ENCODE measurements at regions not wholly inside any gene's neighbourhood (a gene's known extent, or its start where the extent isn't known, plus 50 kb on each side); places are given as distances from the start of the nearest gene placed in this dataset.
"Not testable (repeated sequence)": the region's sequence is repeated elsewhere in the genome, so short reads cannot be mapped to it uniquely, and the experiment has no call there.

- DNase-seq = no peak
Measured at GRCh38 chr6:40146902-40147301, 212.6 kb upstream of the MOCS1 start.

DNA sequence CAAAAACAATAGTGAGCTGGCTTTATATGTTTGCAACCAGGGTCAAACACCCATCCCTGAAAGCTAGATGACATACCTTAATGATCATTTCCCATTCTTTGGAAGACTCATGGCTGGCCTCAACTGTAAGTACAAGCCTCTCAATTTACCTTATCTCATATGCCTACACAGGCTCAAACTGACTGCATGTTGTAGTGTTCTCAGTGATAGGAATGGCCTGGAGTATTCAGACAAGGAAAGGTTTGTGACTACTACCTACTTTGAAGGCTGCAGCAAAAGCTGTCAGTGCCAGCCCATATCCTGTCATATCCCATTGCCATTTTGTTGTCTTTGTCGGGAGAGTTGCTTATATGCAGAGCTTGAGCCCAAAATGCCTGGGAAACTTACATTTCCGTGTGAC is 205.2 kb upstream of the MOCS1 start:
- no peak for DNase-seq

DNA sequence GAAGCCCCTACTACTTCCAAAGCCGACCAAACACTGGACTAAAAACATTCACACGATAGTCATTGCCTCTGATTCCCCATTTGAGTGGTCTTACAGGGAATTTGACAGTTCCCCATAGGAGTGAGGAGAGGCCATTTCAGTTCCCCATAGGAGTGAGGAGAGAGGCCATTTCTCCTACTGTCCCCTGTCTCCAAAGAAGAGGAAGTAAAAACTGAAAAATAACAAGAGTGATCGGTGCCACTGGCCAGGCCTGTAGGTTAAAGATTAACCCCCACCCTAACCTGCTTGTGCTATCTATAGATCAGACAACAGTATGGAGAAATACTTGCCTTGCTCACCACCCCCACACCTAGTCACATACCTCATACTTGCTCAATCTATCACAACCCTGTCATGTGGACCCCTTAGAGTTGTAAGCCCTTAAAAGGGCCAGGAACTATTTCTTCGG is 204.0 kb upstream of the MOCS1 start:
- no peak for DNase-seq

GRCh38 chr6:40135491-40136072 is 201.3 kb upstream of the MOCS1 start:
- no peak for DNase-seq

DNA sequence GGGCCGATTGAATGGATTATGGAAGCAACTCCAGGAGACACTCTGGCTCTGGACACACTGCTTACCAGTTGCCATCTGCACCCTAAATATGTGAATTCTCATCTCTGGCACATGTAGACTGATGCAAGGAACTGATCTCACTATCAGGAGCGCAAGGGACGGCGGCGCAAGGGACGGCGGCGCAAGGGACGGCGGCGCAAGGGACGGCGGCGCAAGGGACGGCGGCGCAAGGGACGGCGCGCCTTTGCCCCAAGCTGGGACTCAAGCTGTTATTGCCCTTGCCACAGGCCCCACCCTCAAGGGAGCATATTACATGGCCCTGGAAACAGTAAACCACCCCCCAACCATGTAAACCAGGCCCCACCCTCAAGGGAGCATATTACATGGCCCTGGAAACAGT is 199.7 kb upstream of the MOCS1 start:
- DNase-seq = not testable (repeated sequence)

DNA sequence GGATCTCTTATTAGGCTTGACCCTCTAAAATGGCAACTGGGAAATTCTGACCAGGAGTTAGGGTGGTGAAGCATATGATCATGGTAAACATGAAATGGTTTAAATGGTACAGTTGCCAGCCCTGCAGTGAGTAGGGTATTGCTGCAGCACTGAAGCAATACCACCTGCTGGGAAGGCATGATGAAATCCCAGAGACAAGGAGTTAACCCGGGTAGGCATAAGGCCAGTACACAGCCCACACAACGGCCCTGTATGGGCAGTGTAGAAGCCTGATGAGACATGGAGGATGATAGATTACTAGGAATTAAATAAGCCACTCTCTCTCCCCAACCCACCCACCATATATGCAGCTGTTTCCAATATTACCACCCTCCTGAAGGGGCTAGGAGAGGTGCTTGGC is 197.4 kb upstream of the MOCS1 start:
- no peak for DNase-seq

DNA sequence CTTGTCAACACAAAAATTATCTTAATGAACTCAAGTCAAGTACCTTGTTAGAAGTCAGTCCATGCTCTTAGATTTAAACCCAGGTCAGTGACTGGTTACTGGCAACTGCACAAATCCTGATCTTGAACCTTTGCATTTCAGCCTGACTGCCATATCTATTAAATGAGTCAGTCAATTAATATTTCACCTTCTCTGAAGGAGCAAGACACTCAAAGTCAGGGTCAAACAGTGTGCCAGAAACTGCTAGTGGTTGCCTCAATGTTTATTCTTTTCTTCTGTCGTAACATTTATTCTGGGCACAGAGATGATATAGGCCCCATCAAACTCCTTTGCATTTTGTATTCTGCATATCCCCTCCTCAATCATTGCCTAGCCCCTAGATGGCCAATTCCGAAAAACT is 193.9 kb upstream of the MOCS1 start:
- no peak for DNase-seq

DNA sequence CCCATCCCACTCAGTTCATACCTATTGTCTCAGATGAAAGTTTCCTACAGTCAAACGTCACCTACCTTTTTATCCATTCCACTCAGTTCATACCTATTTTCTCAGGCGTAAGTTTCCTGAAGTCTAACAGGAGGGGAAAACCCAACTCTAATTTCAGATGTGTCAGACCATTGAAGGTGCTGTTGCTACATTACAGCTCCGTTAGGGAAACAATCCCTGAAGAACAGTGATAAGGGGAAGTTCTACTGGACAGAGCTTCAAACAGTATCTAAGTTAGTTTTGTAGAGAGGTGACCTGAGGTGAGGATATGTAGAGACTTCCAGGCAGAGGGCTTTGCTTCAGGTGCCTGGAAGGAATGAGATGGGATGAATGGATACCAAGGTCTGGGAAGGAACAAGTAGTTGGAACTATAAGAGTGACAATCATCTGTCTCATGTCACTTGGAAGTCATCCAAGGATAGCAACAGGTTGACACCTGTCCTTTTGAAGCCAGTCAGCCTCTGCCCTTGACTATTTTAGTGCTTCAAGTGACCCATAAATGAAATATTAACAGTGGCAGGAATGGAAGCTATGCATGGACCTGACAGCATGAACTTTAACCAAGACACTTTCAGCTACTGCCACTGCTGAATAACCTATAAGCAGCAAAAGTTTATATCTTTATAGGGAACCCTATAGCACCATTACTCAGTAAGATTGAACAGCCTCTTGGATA is 191.6 kb upstream of the MOCS1 start:
- no peak for DNase-seq

DNA sequence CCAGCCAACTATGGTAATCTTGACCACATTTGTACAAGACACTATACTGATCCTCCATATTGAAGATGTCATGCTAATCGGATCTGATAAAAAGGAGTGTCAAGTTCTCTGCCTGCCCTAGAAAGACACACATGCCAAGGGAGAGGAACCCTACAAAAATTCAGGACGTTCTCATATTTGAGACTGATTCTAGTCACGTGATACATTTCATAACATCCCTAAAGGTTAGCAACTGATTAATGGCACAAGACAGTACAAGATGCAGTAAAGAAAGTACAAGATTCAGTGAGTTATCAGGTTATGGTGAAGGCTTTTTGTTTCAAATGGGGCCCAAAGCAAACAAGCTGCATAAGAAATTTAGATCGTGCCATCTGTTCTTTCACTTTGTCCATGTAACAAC is 190.7 kb upstream of the MOCS1 start:
- no peak for DNase-seq

- no peak for DNase-seq
Measured at GRCh38 chr6:40116832-40117231, 182.6 kb upstream of the MOCS1 start.

GRCh38 chr6:40112350-40112749 is 178.1 kb upstream of the MOCS1 start:
- no peak for DNase-seq

- DNase-seq = no peak
Measured at GRCh38 chr6:40108736-40109135, 174.5 kb upstream of the MOCS1 start.

GRCh38 chr6:40106840-40107239 is 172.6 kb upstream of the MOCS1 start:
- DNase-seq = no peak

GRCh38 chr6:40098774-40099173 is 164.5 kb upstream of the MOCS1 start:
- DNase-seq = no peak

GRCh38 chr6:40097590-40097989 is 163.3 kb upstream of the MOCS1 start:
- DNase-seq = no peak

GRCh38 chr6:40083141-40083920 is 149.1 kb upstream of the MOCS1 start:
- DNase-seq = no peak

GRCh38 chr6:40082278-40083043 is 148.2 kb upstream of the MOCS1 start:
- no peak for DNase-seq

GRCh38 chr6:40077736-40078135 is 143.5 kb upstream of the MOCS1 start:
- DNase-seq = no peak

- no peak for DNase-seq
Measured at GRCh38 chr6:40077315-40077714, 143.1 kb upstream of the MOCS1 start.

- DNase-seq = no peak
Measured at GRCh38 chr6:40075056-40075590, 140.9 kb upstream of the MOCS1 start.

- DNase-seq = no peak
Measured at GRCh38 chr6:40074306-40075055, 140.2 kb upstream of the MOCS1 start.

DNA sequence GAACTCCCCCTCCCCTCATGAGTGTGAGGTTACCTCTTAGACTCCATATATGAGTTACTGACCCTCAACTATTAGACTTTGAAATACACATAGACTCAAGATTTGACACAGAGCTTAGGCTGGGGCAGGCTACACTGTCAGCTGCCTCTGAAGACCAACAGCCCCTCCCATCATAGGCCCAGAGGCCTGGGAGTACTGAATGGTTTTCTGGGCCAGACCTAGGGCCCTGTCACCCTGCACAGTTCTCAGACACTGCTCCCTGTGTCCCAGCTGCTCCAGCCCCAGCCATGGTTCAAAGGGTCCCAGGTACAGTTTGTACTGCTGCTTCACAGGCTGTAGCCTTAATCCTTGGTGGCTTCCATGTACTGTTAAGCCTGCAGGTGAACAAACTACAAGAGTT is 132.1 kb upstream of the MOCS1 start:
- DNase-seq = no peak

Data from NCI-H1092 treated with DMSO at 0.1 percent for 48 hours (cell line).